ENCODE measurements at regions not wholly inside any gene's neighbourhood (a gene's known extent, or its start where the extent isn't known, plus 50 kb on each side); places are given as distances from the start of the nearest gene placed in this dataset.

DNA sequence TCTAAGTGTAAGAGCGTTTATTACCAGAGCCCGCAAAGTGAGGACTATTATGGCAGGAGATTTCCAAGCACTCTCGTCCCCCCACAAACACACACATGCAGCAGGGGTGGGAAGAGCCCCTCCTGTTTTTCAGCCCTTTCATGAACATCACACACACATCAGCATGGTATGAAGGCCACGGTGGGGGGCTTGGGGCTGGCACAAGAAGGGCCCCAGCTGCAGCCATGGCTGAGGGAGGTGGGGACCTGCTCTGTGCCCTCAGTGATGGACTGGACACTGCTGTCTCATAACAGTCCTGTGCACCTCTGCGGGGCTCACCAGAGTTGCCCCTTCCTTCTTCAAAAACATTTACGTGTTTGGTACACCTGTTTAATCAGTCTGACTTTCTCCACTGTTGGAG is 650.7 kb downstream of the BRD1 start (continued):
- no peak for TF ChIP-seq RAD21 (IDR thresholded peaks at IDR 0.05; ENCODE audit: low read depth)
- TF ChIP-seq JUND (IDR thresholded peaks at IDR 0.05) = no peak

DNA sequence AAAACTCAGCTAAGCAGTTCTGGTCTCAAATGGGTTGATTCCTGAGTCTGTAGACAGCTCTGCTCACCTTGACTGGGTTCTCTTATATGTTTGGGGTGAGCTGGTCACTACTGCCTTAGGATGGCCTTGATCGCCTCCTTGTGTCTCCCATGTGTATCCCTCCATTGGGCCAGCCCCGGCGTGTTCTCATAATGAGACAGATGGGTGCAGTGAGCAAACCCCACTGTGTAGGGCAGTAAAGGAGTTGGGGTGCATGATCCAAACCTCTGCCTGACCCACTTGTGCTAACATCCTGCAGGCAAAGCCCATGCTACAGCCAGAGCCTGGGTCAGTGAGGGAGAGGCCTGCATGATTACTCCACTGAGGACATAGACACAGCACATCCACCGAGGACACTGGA is 657.6 kb downstream of the BRD1 start:
- no TSS peak for BruUV-seq (replicated peaks)
- intact Hi-C loops (cut with micrococcal nuclease) = loop anchor here (1.0 kb wide), 1 partner anchor 124 kb away; no protein-coding TSS in a partner anchor
- ATAC-seq = peak; percentile 61
- no peaks in the 10 kb centered on the region for H3K79me2 ChIP-seq (ENCODE audit: insufficient read depth, low read length)
- ChIA-PET CTCF (interaction anchor here (1.9 kb wide), 1 partner anchor 124 kb away, joined by 7 read pairs; no protein-coding TSS in a partner anchor), POLR2A (no interaction called here), RAD21 (ENCODE audit: low non-redundant PET in 1 of 2, low total read pairs in 2 of 2, uncharacterized antibody in 2 of 2, unreplicated experiment in 2 of 2) (interaction anchor here in 1 of 2 experiments (1.5 kb wide), 1 partner anchor 123 kb away, joined by 3 read pairs; no protein-coding TSS in a partner anchor)
- no peak overlapping the region for H3K27ac ChIP-seq (ENCODE audit: low read depth, low read length)
- TF ChIP-seq POLR2AphosphoS5 (IDR thresholded peaks at IDR 0.05; ENCODE audit: low read depth, low read length) (no peak), RAD21 (IDR thresholded peaks at IDR 0.05; ENCODE audit: low read depth) (peak; percentile 34), EGR1 (IDR thresholded peaks at IDR 0.05; ENCODE audit: low read depth) (no peak), JUND (IDR thresholded peaks at IDR 0.05) (no peak), SP1 (IDR thresholded peaks at IDR 0.05; ENCODE audit: low read depth) (no peak), FOSL1 (IDR thresholded peaks at IDR 0.05; ENCODE audit: low read depth) (no peak)
- TF ChIP-seq, protein P1, sequence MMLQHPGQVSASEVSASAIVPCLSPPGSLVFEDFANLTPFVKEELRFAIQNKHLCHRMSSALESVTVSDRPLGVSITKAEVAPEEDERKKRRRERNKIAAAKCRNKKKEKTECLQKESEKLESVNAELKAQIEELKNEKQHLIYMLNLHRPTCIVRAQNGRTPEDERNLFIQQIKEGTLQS (IDR thresholded peaks at IDR 0.05) = no peak
- TF ChIP-seq, protein P2, sequence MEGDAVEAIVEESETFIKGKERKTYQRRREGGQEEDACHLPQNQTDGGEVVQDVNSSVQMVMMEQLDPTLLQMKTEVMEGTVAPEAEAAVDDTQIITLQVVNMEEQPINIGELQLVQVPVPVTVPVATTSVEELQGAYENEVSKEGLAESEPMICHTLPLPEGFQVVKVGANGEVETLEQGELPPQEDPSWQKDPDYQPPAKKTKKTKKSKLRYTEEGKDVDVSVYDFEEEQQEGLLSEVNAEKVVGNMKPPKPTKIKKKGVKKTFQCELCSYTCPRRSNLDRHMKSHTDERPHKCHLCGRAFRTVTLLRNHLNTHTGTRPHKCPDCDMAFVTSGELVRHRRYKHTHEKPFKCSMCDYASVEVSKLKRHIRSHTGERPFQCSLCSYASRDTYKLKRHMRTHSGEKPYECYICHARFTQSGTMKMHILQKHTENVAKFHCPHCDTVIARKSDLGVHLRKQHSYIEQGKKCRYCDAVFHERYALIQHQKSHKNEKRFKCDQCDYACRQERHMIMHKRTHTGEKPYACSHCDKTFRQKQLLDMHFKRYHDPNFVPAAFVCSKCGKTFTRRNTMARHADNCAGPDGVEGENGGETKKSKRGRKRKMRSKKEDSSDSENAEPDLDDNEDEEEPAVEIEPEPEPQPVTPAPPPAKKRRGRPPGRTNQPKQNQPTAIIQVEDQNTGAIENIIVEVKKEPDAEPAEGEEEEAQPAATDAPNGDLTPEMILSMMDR (IDR thresholded peaks at IDR 0.05 in 2 of 3, conservative IDR thresholded peaks at IDR 0.05 in 1 of 3; ENCODE audit: borderline replicate concordance in 1 of 3, insufficient read depth in 1 of 3, low read depth in 2 of 3, low read length in 2 of 3) = 0 out of 6 replicates have a peak, but pooled peaks of 1 of the 3 experiments have one; percentile 24
- no peaks in the 10 kb centered on the region for H3K9me3 ChIP-seq (ENCODE audit: control insufficient read depth in 1 of 2, insufficient read depth in 1 of 2, low read depth in 1 of 2, low read length in 2 of 2)
- no peak overlapping the region for H3K4me3 ChIP-seq (replicated peaks in 1 of 2; ENCODE audit: low read depth in 1 of 2, low read length in 2 of 2)
- H3K36me3 ChIP-seq (ENCODE audit: control insufficient read depth in 1 of 2, insufficient read depth in 2 of 2, low read length in 2 of 2) = no peaks in the 10 kb centered on the region
- no peaks in the 10 kb centered on the region for H3K9me2 ChIP-seq (ENCODE audit: insufficient read depth)
- no peaks in the 10 kb centered on the region for H3K4me1 ChIP-seq (ENCODE audit: control insufficient read depth in 1 of 2, insufficient read depth in 2 of 2, low read length in 2 of 2)
- no peak for DNase-seq (ENCODE audit: low read depth, low spot score)
- H3K4me2 ChIP-seq (ENCODE audit: low read length) = no peak overlapping the region
- peaks cover 34% of the 10 kb centered on the region; the same call in 1 of the 2 replicates for H3K27me3 ChIP-seq (ENCODE audit: insufficient read depth, low read length)
- H2AFZ ChIP-seq (ENCODE audit: low read depth, low read length, poor library complexity, severe bottlenecking) = no peak overlapping the region
- no peaks in the 10 kb centered on the region for H4K20me1 ChIP-seq (ENCODE audit: insufficient read depth)
- no peak overlapping the region for H3K9ac ChIP-seq (ENCODE audit: low read length)
